GM21367 (cell line): ENCODE measurements at regions not wholly inside any gene's neighbourhood (a gene's known extent, or its start where the extent isn't known, plus 50 kb on each side); places are given as distances from the start of the nearest gene placed in this dataset.

Experiments
- ATAC-seq: cut with Tn5 transposase; IDR thresholded peaks from one replicate; pipeline ENCODE4 v1.9.1; 2021; ENCODE audit not compliant: unreplicated experiment

- ATAC-seq, result no peak
These were observed 375.0 kb downstream of the MAN2A1 start for GRCh38 chr5:110064603-110065268.

GRCh38 chr5:110070836-110071235, 381.1 kb downstream of the MAN2A1 start:
- ATAC-seq, result no peak

GRCh38 chr5:110072651-110073050, 382.9 kb downstream of the MAN2A1 start:
- ATAC-seq, result no peak

- no peak for ATAC-seq
These were observed 383.8 kb downstream of the MAN2A1 start for GRCh38 chr5:110073534-110073933.

- ATAC-seq, result no peak
These were observed 385.9 kb downstream of the MAN2A1 start for GRCh38 chr5:110075656-110076055.

GRCh38 chr5:110077147-110077546, 387.4 kb downstream of the MAN2A1 start:
- no peak for ATAC-seq

- ATAC-seq, result no peak
These were observed 392.5 kb downstream of the MAN2A1 start for GRCh38 chr5:110082194-110082593.

GRCh38 chr5:110082863-110083262, 393.1 kb downstream of the MAN2A1 start:
- no peak for ATAC-seq

- ATAC-seq, result no peak
These were observed 396.1 kb downstream of the MAN2A1 start for GRCh38 chr5:110085826-110086225.

GRCh38 chr5:110086658-110087388, 397.1 kb downstream of the MAN2A1 start:
- no peak for ATAC-seq

- no peak for ATAC-seq
These were observed 398.1 kb downstream of the MAN2A1 start for GRCh38 chr5:110087829-110088228.

GRCh38 chr5:110088676-110089436, 399.1 kb downstream of the MAN2A1 start:
- no peak for ATAC-seq

GRCh38 chr5:110092955-110093785, 403.4 kb downstream of the MAN2A1 start:
- ATAC-seq, result no peak

GRCh38 chr5:110094109-110094508, 404.4 kb downstream of the MAN2A1 start:
- no peak for ATAC-seq

- ATAC-seq, result no peak
These were observed 404.8 kb downstream of the MAN2A1 start for GRCh38 chr5:110094548-110094947.

- no peak for ATAC-seq
These were observed 406.7 kb downstream of the MAN2A1 start for GRCh38 chr5:110096419-110096818.

- no peak for ATAC-seq
These were observed 409.8 kb downstream of the MAN2A1 start for GRCh38 chr5:110099572-110099971.

GRCh38 chr5:110103081-110103480, 413.4 kb downstream of the MAN2A1 start:
- no peak for ATAC-seq

- ATAC-seq, result no peak
These were observed 414.5 kb downstream of the MAN2A1 start for GRCh38 chr5:110104060-110104725.
